Activated CD8-positive, alpha-beta T cell treated with anti-CD3 and anti-CD28 coated beads, Interleukin-2, amount 10 ng/mL, durations not matched to agents 7 days and 5 days (primary cell): ENCODE measurements at regions not wholly inside any gene's neighbourhood (a gene's known extent, or its start where the extent isn't known, plus 50 kb on each side); places are given as distances from the start of the nearest gene placed in this dataset.
A peak's percentile ranks its signal among the peaks of the same experiment; 100 is the strongest.

Experiments
- ATAC-seq: fragments of 150-1000 bp; cut with Tn5 transposase; one replicate; pipeline ENCODE4 v1.10.0; 2021; ENCODE audit warnings: moderate library complexity
- CTCF ChIA-PET: fragments of 350-600 bp; sonication (Branson Sonifier 250); formaldehyde crosslinking; loops from one replicate; lab custom pipeline; 2021; ENCODE audit warnings: antibody characterized with exemption; lab: Charles Lee
- POLR2A ChIA-PET: fragments of 350-600 bp; sonication (Branson Sonifier 250); formaldehyde crosslinking; loops from one replicate; lab custom pipeline; 2021; ENCODE audit warnings: antibody characterized with exemption; lab: Charles Lee
- DNase-seq: peaks from one replicate; pipeline ENCODE4 v3.0.0-alpha.2; 2020
- H3K27ac Mint-ChIP-seq: one replicate; pipeline ENCODE4 v1.8.0; 2021; ENCODE audit warnings: mild to moderate bottlenecking, mixed read lengths
- H3K27me3 Mint-ChIP-seq: one replicate; pipeline ENCODE4 v1.8.0; 2021; ENCODE audit warnings: low read depth, mixed read lengths
- H3K36me3 Mint-ChIP-seq: one replicate; pipeline ENCODE4 v1.8.0; 2021; ENCODE audit warnings: low read depth, mixed read lengths
- H3K4me1 Mint-ChIP-seq: one replicate; pipeline ENCODE4 v1.8.0; 2021; ENCODE audit warnings: low read depth, mixed read lengths
- H3K4me3 Mint-ChIP-seq: one replicate; pipeline ENCODE4 v1.8.0; 2021; ENCODE audit warnings: mild to moderate bottlenecking, mixed read lengths
- H3K9me3 Mint-ChIP-seq: one replicate; pipeline ENCODE4 v1.8.0; 2022; ENCODE audit warnings: mixed read lengths; ENCODE audit not compliant: insufficient read depth

- no peak for ATAC-seq
- H3K4me3 Mint-ChIP-seq = no peak overlapping the region
Measured at GRCh38 chr13:30085087-30085486, 222.3 kb downstream of the KATNAL1 start.

DNA sequence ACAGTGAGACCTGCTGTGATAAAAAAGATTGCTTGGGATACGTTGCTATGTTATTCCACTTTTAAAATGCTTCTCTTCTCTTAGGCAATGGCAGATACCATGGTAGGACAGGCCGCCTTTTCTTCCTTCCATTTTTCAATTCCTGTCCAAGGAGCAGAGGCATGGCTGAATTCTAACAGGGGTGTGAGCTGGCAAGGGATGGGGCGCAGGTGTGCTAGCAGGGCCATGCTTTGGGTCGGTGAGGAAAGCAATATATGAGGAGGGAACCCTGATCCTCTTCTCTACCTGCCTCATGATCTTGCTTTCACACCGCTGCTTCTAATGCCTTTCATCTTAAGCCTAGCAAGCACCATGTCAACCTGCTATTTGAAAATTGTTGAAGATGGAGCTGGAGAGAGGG, 225.0 kb downstream of the KATNAL1 start:
- Mint-ChIP-seq H3K4me1 (no peaks in the 10 kb centered on the region), H3K9me3 (no peaks in the 10 kb centered on the region), H3K36me3 (no peaks in the 10 kb centered on the region), H3K4me3 (no peak overlapping the region), H3K27me3 (peaks cover 8% of the 10 kb centered on the region), H3K27ac (no peak overlapping the region)
- DNase-seq = peak; percentile 1
- ATAC-seq = no peak
- ChIA-PET POLR2A (no interaction called here), CTCF (no interaction called here)

More at GRCh38 chr13:30085087-30085486, 222.3 kb downstream of the KATNAL1 start:
- CTCF ChIA-PET = interaction anchor here (1.1 to 1.5 kb wide), 3 partner anchors 15 to 160 kb away, joined by 3 to 4 read pairs (median 3); no protein-coding TSS in a partner anchor
- Mint-ChIP-seq H3K27me3 (peaks cover 8% of the 10 kb centered on the region), H3K4me1 (no peaks in the 10 kb centered on the region), H3K9me3 (no peaks in the 10 kb centered on the region), H3K27ac (no peak overlapping the region), H3K36me3 (no peaks in the 10 kb centered on the region)
- POLR2A ChIA-PET = no interaction called here
- no peak for DNase-seq

GRCh38 chr13:30081331-30081730, 226.0 kb downstream of the KATNAL1 start:
- no peak overlapping the region for H3K27ac Mint-ChIP-seq
- H3K4me3 Mint-ChIP-seq = no peak overlapping the region
- DNase-seq (peak; percentile 0), ATAC-seq (no peak)
- no peaks in the 10 kb centered on the region for H3K36me3 Mint-ChIP-seq
- POLR2A ChIA-PET = no interaction called here
- no peaks in the 10 kb centered on the region for H3K4me1 Mint-ChIP-seq
- H3K9me3 Mint-ChIP-seq = no peaks in the 10 kb centered on the region
- CTCF ChIA-PET = no interaction called here
- peaks cover 8% of the 10 kb centered on the region for H3K27me3 Mint-ChIP-seq

GRCh38 chr13:30079501-30079900, 227.8 kb downstream of the KATNAL1 start:
- H3K4me1 Mint-ChIP-seq = no peaks in the 10 kb centered on the region
- no peaks in the 10 kb centered on the region for H3K9me3 Mint-ChIP-seq
- ChIA-PET POLR2A (no interaction called here), CTCF (interaction anchor here (1.8 kb wide), 1 partner anchor 32 kb away, joined by 5 read pairs; no protein-coding TSS in a partner anchor)
- H3K27me3 Mint-ChIP-seq = peaks cover 6% of the 10 kb centered on the region
- H3K4me3 Mint-ChIP-seq = no peak overlapping the region
- peak; percentile 11 for DNase-seq
- H3K36me3 Mint-ChIP-seq = no peaks in the 10 kb centered on the region
- H3K27ac Mint-ChIP-seq = no peak overlapping the region
- no peak for ATAC-seq

GRCh38 chr13:30078059-30078458, 227.6 kb upstream of the UBL3 start:
- Mint-ChIP-seq H3K4me1 (no peaks in the 10 kb centered on the region), H3K4me3 (no peak overlapping the region), H3K36me3 (no peaks in the 10 kb centered on the region), H3K9me3 (no peaks in the 10 kb centered on the region), H3K27me3 (peaks cover 6% of the 10 kb centered on the region), H3K27ac (no peak overlapping the region)
- ATAC-seq = no peak
- POLR2A ChIA-PET = no interaction called here
- peak; percentile 10 for DNase-seq
- CTCF ChIA-PET = interaction anchor here (0.7 to 2.5 kb wide), 3 partner anchors 34 to 307 kb away, joined by 3 to 7 read pairs (median 3); no protein-coding TSS in a partner anchor

DNA sequence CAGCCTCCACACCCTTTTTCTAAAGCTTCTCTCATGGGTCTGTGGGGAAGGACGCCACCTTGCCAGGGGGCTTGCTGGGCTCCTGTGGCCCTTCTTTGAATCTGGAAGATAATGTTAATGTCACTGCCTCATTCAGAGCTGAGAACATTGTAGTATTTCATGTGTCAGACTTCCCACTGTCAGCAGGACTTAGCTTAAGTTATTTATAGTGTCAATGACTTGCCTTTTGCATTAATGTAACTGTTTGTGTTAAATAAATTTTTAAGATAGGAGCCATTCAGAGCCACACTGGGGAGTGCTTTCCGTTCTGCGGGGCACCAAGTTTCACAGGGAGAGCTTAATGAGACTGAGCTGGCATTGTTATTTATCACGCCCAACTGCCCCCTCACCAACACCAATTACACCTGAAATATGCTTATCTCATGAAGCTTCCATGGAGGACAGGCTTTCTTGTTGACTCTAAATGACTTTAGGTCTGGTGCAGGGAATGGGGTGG, 226.9 kb upstream of the UBL3 start:
- H3K4me3 Mint-ChIP-seq = no peak overlapping the region
- no peak for ATAC-seq
- ChIA-PET CTCF (interaction anchor here (1.5 to 2.5 kb wide), 2 partner anchors 35 to 55 kb away, joined by 3 to 7 read pairs; no protein-coding TSS in a partner anchor), POLR2A (no interaction called here)
- H3K36me3 Mint-ChIP-seq = no peaks in the 10 kb centered on the region
- H3K4me1 Mint-ChIP-seq = no peaks in the 10 kb centered on the region
- DNase-seq = peak; percentile 1
- no peaks in the 10 kb centered on the region for H3K9me3 Mint-ChIP-seq
- H3K27ac Mint-ChIP-seq = no peak overlapping the region
- peaks cover 4% of the 10 kb centered on the region for H3K27me3 Mint-ChIP-seq

DNA sequence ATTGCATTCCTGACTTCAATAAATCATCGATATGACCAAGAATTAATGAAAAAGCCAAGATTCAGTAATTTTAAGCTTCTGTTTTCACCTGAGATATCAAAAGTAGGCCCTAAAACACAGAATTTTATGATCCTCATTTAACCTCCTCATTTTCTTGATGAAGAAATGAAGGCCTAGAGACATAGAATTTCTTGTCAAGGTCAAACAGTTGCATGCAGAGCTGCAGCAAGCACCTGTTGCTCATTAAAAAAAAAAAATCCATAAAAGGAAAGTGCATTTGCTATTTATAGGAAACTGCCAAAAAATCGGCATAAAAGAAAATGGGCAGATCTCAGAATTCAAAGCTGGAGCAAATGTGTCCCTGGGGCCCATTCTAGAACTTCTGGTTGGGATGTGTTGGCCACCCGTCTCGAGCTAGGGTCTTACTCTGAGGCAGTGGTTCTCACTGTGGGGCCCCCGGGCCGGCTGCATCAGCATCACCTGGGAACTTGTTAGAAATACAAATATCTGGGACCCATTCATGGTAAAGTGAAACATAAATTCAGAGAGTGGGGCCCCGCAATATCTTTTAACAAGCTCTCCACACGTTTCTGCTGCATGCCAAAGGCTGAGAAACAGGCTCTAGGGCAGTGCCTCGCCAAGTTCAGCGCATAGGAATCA, 224.7 kb upstream of the UBL3 start:
- H3K36me3 Mint-ChIP-seq = no peaks in the 10 kb centered on the region
- CTCF ChIA-PET = interaction anchor here (0.9 to 1.4 kb wide), 2 partner anchors 28 to 152 kb away, joined by 3 to 5 read pairs; no protein-coding TSS in a partner anchor
- H3K4me3 Mint-ChIP-seq = no peak overlapping the region
- no peak overlapping the region for H3K27ac Mint-ChIP-seq
- ATAC-seq (no peak), DNase-seq (peak; percentile 16)
- POLR2A ChIA-PET = no interaction called here
- H3K27me3 Mint-ChIP-seq = peaks cover 3% of the 10 kb centered on the region
- no peaks in the 10 kb centered on the region for H3K4me1 Mint-ChIP-seq
- H3K9me3 Mint-ChIP-seq = no peaks in the 10 kb centered on the region

DNA sequence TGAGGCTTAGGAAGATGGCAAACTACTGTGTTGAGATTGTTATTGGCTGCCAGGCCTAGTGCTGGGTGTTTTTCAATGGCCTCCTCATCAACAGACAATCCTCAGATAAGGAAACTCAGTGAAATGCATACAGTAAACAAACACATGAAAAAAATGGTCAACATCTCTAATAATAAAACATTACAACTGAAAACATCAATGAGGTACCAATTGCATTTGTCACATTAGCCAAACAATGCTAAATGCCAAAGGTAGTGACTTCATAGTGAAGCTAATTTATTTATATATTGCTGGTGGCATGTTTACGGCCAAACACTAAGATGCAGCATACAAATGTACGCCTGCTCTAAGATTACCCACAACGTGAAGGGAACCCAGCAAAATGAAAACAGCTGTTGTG, 224.0 kb upstream of the UBL3 start:
- H3K4me3 Mint-ChIP-seq = no peak overlapping the region
- H3K9me3 Mint-ChIP-seq = no peaks in the 10 kb centered on the region
- no peak for ATAC-seq
- ChIA-PET POLR2A (interaction anchor here (0.6 kb wide), 1 partner anchor 25 kb away, joined by 3 read pairs; no protein-coding TSS in a partner anchor), CTCF (interaction anchor here (1.4 kb wide), 1 partner anchor 151 kb away, joined by 5 read pairs; no protein-coding TSS in a partner anchor)
- DNase-seq = no peak
- H3K27me3 Mint-ChIP-seq = peaks cover 3% of the 10 kb centered on the region
- H3K4me1 Mint-ChIP-seq = no peaks in the 10 kb centered on the region
- H3K27ac Mint-ChIP-seq = no peak overlapping the region
- H3K36me3 Mint-ChIP-seq = no peaks in the 10 kb centered on the region

DNA sequence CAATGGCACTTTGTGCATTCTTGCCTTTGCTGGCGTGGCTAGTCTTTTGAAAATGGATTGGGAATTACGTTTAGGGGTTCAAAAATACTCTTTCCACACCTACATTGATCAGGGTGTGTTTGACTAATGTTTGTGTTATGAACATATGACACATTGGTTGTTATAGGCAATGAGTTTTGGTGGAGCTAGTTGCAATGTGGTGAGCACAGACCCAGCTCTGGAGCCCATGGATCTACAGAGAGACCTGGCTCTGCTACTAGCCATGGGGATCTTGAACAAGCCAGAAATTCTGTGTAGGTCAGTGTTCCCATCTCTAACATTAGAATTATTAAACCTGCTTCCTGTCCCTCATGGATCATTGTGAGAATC, 222.4 kb upstream of the UBL3 start:
- H3K9me3 Mint-ChIP-seq = no peaks in the 10 kb centered on the region
- H3K36me3 Mint-ChIP-seq = no peaks in the 10 kb centered on the region
- H3K4me3 Mint-ChIP-seq = no peak overlapping the region
- DNase-seq (peak; percentile 7), ATAC-seq (no peak)
- H3K27me3 Mint-ChIP-seq = peaks cover 3% of the 10 kb centered on the region
- H3K4me1 Mint-ChIP-seq = no peaks in the 10 kb centered on the region
- no peak overlapping the region for H3K27ac Mint-ChIP-seq
- POLR2A ChIA-PET = no interaction called here
- CTCF ChIA-PET = no interaction called here

- H3K9me3 Mint-ChIP-seq = no peaks in the 10 kb centered on the region
- H3K4me1 Mint-ChIP-seq = no peaks in the 10 kb centered on the region
- CTCF ChIA-PET = no interaction called here
- DNase-seq (peak; percentile 11), ATAC-seq (no peak)
- H3K27ac Mint-ChIP-seq = no peak overlapping the region
- peaks cover 3% of the 10 kb centered on the region for H3K27me3 Mint-ChIP-seq
- POLR2A ChIA-PET = no interaction called here
- H3K4me3 Mint-ChIP-seq = no peak overlapping the region
- H3K36me3 Mint-ChIP-seq = no peaks in the 10 kb centered on the region
Measured at GRCh38 chr13:30071969-30072817, 221.8 kb upstream of the UBL3 start.

DNA sequence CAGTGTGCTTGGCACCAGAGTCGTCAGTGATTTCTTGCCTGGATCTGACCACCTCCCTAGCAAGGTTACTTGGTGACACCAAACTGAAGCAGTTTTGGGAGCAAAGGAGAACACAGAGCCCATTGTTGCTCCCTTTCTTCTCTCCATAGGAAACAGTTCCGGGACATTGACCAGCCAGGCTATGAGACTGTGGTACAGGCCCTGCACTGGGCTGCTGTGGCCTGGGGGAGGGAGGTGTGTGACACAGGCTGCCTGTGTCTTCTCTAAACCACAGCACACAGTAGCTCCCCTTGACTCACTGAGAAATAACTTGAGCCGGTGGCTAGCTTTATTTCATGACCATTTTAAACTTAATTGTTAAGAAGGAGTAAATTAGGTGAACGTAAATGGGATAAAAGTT, 214.8 kb upstream of the UBL3 start:
- H3K27ac Mint-ChIP-seq = no peak overlapping the region
- POLR2A ChIA-PET = no interaction called here

DNA sequence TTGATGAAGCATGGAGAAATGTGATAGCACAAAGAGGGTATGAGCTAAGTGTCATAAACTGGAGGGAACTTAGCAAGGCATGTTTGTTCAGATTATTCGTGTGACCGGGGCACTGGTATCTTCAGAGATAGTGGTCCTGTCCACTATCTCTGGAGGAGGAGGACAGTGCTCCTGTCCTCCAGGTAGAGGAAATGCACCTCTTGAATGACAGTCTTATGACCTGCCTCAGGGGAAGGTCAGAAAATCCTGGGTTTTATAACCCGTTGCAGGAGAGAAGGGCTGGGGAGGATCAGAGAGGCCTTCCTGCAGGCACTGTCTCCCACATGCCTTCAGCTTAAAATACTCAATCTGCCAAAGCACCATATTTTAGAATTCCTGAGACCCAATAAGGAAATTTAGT, 213.5 kb upstream of the UBL3 start:
- no peak overlapping the region for H3K27ac Mint-ChIP-seq
- H3K4me3 Mint-ChIP-seq = no peak overlapping the region
- H3K27me3 Mint-ChIP-seq = peaks cover 9% of the 10 kb centered on the region
- H3K36me3 Mint-ChIP-seq = no peaks in the 10 kb centered on the region
- DNase-seq = no peak
- peaks cover 7% of the 10 kb centered on the region for H3K9me3 Mint-ChIP-seq
- no peak for ATAC-seq
- POLR2A ChIA-PET = no interaction called here
- CTCF ChIA-PET = no interaction called here
- H3K4me1 Mint-ChIP-seq = no peaks in the 10 kb centered on the region

More for the DNA sequence above, 214.8 kb upstream of the UBL3 start:
- Mint-ChIP-seq H3K9me3 (no peaks in the 10 kb centered on the region), H3K36me3 (no peaks in the 10 kb centered on the region), H3K4me1 (no peaks in the 10 kb centered on the region), H3K27me3 (peaks cover 8% of the 10 kb centered on the region), H3K4me3 (no peak overlapping the region)
- no peak for DNase-seq
- CTCF ChIA-PET = no interaction called here
- no peak for ATAC-seq
